H4 (cell line): ENCODE measurements at regions not wholly inside any gene's neighbourhood (a gene's known extent, or its start where the extent isn't known, plus 50 kb on each side); places are given as distances from the start of the nearest gene placed in this dataset.

Experiments used
- DNase-seq: peaks from one replicate; pipeline ENCODE4 v3.0.0-alpha.2; 2015; ENCODE audit warnings: low spot score

GRCh38 chr11:79783833-79784232 lies 343.0 kb upstream of the TENM4 start:
- DNase-seq = no peak

GRCh38 chr11:79768343-79768742 lies 327.5 kb upstream of the TENM4 start:
- DNase-seq = no peak

GRCh38 chr11:79762279-79762921 lies 321.6 kb upstream of the TENM4 start:
- DNase-seq = no peak

GRCh38 chr11:79758325-79758724 lies 317.5 kb upstream of the TENM4 start:
- no peak for DNase-seq

- DNase-seq = no peak
Observed at GRCh38 chr11:79747406-79747805, 306.6 kb upstream of the TENM4 start.

- no peak for DNase-seq
Observed at GRCh38 chr11:79744941-79745340, 304.1 kb upstream of the TENM4 start.

GRCh38 chr11:79742176-79742575 lies 301.3 kb upstream of the TENM4 start:
- no peak for DNase-seq

- no peak for DNase-seq
Observed at GRCh38 chr11:79739591-79739990, 298.8 kb upstream of the TENM4 start.

- no peak for DNase-seq
Observed at GRCh38 chr11:79727221-79727620, 286.4 kb upstream of the TENM4 start.

- DNase-seq = no peak
Observed at GRCh38 chr11:79720115-79720514, 279.3 kb upstream of the TENM4 start.

GRCh38 chr11:79708319-79708932 lies 267.6 kb upstream of the TENM4 start:
- peak; percentile 49 for DNase-seq

GRCh38 chr11:79705648-79706047 lies 264.8 kb upstream of the TENM4 start:
- DNase-seq = no peak

GRCh38 chr11:79702303-79702702 lies 261.5 kb upstream of the TENM4 start:
- no peak for DNase-seq

GRCh38 chr11:79699246-79699645 lies 258.4 kb upstream of the TENM4 start:
- DNase-seq = no peak

GRCh38 chr11:79697905-79698304 lies 257.1 kb upstream of the TENM4 start:
- DNase-seq = no peak

- no peak for DNase-seq
Observed at GRCh38 chr11:79694368-79694767, 253.5 kb upstream of the TENM4 start.

GRCh38 chr11:79691445-79691844 lies 250.6 kb upstream of the TENM4 start:
- DNase-seq = no peak

- no peak for DNase-seq
Observed at GRCh38 chr11:79686703-79687419, 246.0 kb upstream of the TENM4 start.

- no peak for DNase-seq
Observed at GRCh38 chr11:79683930-79684329, 243.1 kb upstream of the TENM4 start.

- DNase-seq = no peak
Observed at GRCh38 chr11:79678780-79679452, 238.1 kb upstream of the TENM4 start.

- DNase-seq = no peak
Observed at GRCh38 chr11:79676396-79676795, 235.6 kb upstream of the TENM4 start.

- no peak for DNase-seq
Observed at GRCh38 chr11:79675081-79675480, 234.3 kb upstream of the TENM4 start.

GRCh38 chr11:79672786-79673185 lies 232.0 kb upstream of the TENM4 start:
- DNase-seq = no peak
